ENCODE measurements at regions not wholly inside any gene's neighbourhood (a gene's known extent, or its start where the extent isn't known, plus 50 kb on each side); places are given as distances from the start of the nearest gene placed in this dataset.

DNA sequence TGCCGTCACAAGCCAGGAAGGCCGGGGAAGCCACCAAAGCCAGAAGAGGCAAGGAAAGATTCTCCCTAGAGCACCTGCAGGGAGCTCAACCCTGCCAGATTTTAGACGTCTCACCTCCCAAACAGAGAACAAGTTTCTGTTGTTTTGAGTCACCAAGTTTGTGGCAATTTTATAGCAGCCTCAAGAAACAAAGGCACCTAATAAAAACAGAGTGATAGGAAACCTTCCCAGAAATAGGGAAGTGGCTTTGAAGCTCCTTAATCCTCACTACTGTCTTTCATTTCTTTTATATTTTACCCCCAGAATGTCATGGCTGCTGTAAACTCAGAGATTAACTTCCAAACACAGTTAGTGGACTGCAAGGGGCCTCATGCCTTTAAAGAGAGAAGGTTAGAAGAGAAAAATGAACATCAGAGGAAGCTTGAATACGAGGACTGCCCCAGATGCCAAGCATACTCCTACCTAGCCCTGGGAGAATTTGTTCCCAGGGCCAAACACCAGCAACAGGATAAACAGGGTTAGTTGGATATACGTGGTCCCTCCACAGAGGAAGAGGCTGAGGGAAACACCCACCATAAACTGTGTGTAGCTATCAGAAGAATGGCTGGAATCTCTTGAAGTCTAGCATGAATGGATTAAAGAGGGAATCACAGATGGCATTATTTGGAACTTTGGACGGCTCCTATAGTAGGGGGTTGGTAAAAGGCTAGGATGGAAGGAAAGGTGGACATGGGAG, 148.3 kb downstream of the KCNA5 start:
- no peak overlapping the region for H3K4me3 ChIP-seq (replicated peaks; ENCODE audit: low read depth, low read length)
- DNase-seq (ENCODE audit: extremely low read depth, low read depth): no peak
- TF ChIP-seq, protein P1, sequence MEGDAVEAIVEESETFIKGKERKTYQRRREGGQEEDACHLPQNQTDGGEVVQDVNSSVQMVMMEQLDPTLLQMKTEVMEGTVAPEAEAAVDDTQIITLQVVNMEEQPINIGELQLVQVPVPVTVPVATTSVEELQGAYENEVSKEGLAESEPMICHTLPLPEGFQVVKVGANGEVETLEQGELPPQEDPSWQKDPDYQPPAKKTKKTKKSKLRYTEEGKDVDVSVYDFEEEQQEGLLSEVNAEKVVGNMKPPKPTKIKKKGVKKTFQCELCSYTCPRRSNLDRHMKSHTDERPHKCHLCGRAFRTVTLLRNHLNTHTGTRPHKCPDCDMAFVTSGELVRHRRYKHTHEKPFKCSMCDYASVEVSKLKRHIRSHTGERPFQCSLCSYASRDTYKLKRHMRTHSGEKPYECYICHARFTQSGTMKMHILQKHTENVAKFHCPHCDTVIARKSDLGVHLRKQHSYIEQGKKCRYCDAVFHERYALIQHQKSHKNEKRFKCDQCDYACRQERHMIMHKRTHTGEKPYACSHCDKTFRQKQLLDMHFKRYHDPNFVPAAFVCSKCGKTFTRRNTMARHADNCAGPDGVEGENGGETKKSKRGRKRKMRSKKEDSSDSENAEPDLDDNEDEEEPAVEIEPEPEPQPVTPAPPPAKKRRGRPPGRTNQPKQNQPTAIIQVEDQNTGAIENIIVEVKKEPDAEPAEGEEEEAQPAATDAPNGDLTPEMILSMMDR (IDR thresholded peaks at IDR 0.05; ENCODE audit: low read depth, low read length, missing control alignments): no peak

DNA sequence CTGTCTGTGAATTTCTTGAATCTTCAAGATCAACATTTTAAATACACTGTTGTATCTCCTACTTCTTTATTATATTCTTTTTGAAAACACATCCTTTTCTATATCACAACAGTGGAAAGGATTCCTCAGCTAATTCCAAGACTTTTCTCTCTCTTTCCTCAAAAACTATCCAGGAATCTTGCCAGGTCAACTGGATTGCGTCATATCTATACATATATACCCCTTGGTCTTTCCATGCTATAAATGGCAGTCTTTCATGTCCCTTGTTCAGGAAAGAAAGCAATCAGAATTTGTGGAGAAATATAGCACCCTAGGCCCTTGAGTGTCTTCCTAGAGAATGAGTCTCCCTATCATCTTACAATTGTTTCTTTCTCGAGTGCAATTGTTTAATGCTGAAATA, 149.0 kb downstream of the KCNA5 start:
- no peak for DNase-seq (ENCODE audit: extremely low read depth, low read depth)
- TF ChIP-seq, protein P1 (IDR thresholded peaks at IDR 0.05; ENCODE audit: low read depth, low read length, missing control alignments): no peak
- H3K4me3 ChIP-seq (replicated peaks; ENCODE audit: low read depth, low read length): no peak overlapping the region

DNA sequence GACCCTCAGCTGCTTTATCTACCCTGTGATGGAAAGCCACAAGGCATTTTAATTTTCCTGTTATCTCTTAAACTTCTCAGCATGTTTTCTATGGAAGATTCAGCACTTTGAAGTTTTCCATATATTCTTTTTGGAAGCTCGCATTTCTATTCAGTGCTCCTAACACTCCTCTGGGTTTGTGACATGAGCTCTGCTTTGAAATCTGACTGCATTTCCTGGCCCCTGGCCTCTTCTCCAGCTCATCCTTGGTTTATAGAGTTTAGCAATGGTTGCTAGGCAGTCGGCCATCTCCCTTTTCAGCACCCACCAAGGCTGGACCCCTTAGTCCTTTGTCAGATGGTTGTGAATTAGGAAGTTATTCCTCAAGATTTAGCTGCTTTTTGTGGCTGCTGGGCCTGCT, 150.6 kb downstream of the KCNA5 start:
- no peak overlapping the region for H3K4me3 ChIP-seq (replicated peaks; ENCODE audit: low read depth, low read length)
- no peak for DNase-seq (ENCODE audit: extremely low read depth, low read depth)
- TF ChIP-seq, protein P1 (IDR thresholded peaks at IDR 0.05; ENCODE audit: low read depth, low read length, missing control alignments): no peak

DNA sequence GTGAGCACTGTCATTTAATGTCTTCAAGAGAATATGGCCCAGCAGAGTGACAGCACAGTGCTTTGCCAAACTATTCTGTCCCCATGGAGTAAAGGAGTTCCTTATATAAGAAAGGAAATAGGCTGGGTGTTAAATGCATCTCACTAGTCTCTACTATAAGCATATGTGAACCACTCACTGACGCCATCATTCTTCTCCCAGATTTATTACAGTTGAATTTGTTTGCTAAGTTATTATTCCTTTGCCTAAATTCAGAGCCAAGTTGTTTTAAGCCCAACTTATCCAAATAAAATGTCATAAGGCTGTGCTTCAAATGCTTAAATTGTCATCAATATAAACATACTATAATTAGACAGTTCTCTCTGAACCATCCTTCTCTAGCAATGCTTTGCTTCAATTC, 151.6 kb downstream of the KCNA5 start:
- TF ChIP-seq, protein P1 (IDR thresholded peaks at IDR 0.05; ENCODE audit: low read depth, low read length, missing control alignments): no peak
- no peak for DNase-seq (ENCODE audit: extremely low read depth, low read depth)
- no peak overlapping the region for H3K4me3 ChIP-seq (replicated peaks; ENCODE audit: low read depth, low read length)

DNA sequence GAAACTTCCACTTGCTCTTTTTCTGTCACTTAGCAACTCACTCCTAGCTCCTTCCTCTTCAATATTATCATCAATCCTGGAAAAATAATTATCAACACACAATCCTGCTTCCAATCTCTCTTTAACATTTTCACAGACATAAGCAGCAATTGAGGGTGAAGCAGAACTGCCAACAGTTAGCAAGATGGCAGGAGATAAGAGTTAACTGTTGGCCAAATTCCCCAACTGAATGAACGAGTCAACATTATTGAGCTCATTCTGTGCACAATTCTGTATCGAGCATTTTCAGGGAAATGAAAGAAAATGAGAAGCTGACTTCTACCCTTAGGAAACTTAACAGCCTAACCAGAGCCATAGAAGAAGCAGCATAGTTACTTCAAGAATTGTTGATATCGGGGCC, 152.0 kb downstream of the KCNA5 start:
- TF ChIP-seq, protein P1 (IDR thresholded peaks at IDR 0.05; ENCODE audit: low read depth, low read length, missing control alignments): no peak
- DNase-seq (ENCODE audit: extremely low read depth, low read depth): no peak

DNA sequence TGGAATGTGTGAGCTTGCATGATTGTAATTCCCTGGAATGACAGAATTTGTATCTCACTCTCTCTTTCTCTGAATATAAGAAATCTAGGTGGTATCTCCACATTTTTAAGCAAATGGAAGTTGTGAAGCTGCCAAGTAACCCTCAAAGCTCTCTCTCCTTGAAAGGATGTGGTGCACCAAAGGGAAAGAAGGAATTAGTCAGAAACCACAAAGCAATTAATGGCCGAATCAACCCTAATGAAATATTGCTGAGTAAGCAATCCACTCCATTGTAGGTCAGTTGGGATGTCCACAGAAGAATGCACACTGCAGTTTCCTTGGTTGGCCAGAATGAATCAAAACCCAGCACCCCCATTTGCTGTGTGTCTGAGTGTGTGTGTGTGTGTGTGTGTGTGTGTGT, 153.5 kb downstream of the KCNA5 start:
- peak; percentile 15 for DNase-seq (ENCODE audit: extremely low read depth, low read depth)
- no peak overlapping the region for H3K4me3 ChIP-seq (replicated peaks; ENCODE audit: low read depth, low read length)
- TF ChIP-seq, protein P1 (IDR thresholded peaks at IDR 0.05; ENCODE audit: low read depth, low read length, missing control alignments): no peak

More for the DNA sequence above, 152.0 kb downstream of the KCNA5 start:
- H3K4me3 ChIP-seq (replicated peaks; ENCODE audit: low read depth, low read length): no peak overlapping the region

DNA sequence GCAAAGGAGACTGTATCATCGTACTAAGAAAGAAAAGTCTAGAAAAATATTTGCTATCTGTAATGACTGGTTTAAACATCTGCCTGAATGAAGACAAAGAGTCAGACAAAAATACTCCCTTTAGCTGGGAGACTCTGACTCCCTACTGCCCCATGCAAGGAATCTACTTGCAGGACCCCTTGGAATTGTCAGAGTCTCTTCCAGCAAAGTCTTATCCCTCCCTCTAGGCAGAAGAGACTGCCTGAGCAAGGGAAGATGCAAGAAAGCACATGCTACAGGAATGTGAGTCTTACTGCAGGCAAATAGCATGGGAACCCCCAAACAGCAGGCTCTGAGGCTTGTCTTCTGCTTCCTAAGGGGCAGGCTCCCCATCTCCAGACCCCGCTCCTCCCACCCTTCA, 154.0 kb downstream of the KCNA5 start:
- TF ChIP-seq, protein P1 (IDR thresholded peaks at IDR 0.05; ENCODE audit: low read depth, low read length, missing control alignments): no peak
- H3K4me3 ChIP-seq (replicated peaks; ENCODE audit: low read depth, low read length): no peak overlapping the region

More for the DNA sequence above, 154.0 kb downstream of the KCNA5 start:
- DNase-seq (ENCODE audit: extremely low read depth, low read depth): no peak
